PFSK-1 (cell line): ENCODE measurements at regions not wholly inside any gene's neighbourhood (a gene's known extent, or its start where the extent isn't known, plus 50 kb on each side); places are given as distances from the start of the nearest gene placed in this dataset.

ENCODE experiments used
- FOXP2 ChIP-seq: optimal IDR thresholded peaks from 2 replicates; pipeline ENCODE3; 2011; ENCODE audit warnings: borderline replicate concordance, control low read depth, inconsistent platforms; ENCODE audit not compliant: insufficient read depth; ENCODE audit errors: extremely low read length, extremely low read depth
- POLR2AphosphoS5 ChIP-seq: IDR thresholded peaks from 2 replicates; pipeline ENCODE4 v1.6.1; 2012; ENCODE audit warnings: low read depth, mild to moderate bottlenecking, control low read depth, low read length, moderate library complexity
- REST ChIP-seq, 2 experiments: IDR thresholded peaks; 2 replicates each; pipeline versions ENCODE4 v1.6.1 to v1.8.0; 2011 to 2012; ENCODE audit warnings: low read depth in 2 of 2, low read length in 2 of 2, control low read depth in 1 of 2, inconsistent platforms in 1 of 2, mild to moderate bottlenecking in 1 of 2, moderate library complexity in 1 of 2; ENCODE audit not compliant: insufficient read depth in 1 of 2
- SIN3A ChIP-seq: IDR thresholded peaks from 2 replicates; pipeline ENCODE4 v1.6.1; 2012; ENCODE audit warnings: mild to moderate bottlenecking, low read length, moderate library complexity, borderline replicate concordance; ENCODE audit not compliant: insufficient read depth
- TAF1 ChIP-seq: IDR thresholded peaks from 2 replicates; pipeline ENCODE4 v1.6.1; 2012; ENCODE audit warnings: low read length, control low read depth, borderline replicate concordance; ENCODE audit not compliant: insufficient read depth

- TF ChIP-seq FOXP2 (no peak), POLR2AphosphoS5 (no peak), TAF1 (no peak), SIN3A (no peak), REST (IDR thresholded peaks at IDR 0.05; ENCODE audit: insufficient read depth in 1 of 2, low read depth in 2 of 2, low read length in 2 of 2) (no peak)
Measured at GRCh38 chr18:8942021-8942908, 160.2 kb upstream of the NDUFV2 start.

- TF ChIP-seq TAF1 (no peak), SIN3A (no peak), FOXP2 (no peak), REST (IDR thresholded peaks at IDR 0.05; ENCODE audit: insufficient read depth in 1 of 2, low read depth in 2 of 2, low read length in 2 of 2) (no peak), POLR2AphosphoS5 (no peak)
Measured at GRCh38 chr18:8942909-8943545, 159.5 kb upstream of the NDUFV2 start.

GRCh38 chr18:8943900-8944870, 158.3 kb upstream of the NDUFV2 start:
- TF ChIP-seq SIN3A (no peak), FOXP2 (no peak), POLR2AphosphoS5 (no peak), REST (IDR thresholded peaks at IDR 0.05; ENCODE audit: insufficient read depth in 1 of 2, low read depth in 2 of 2, low read length in 2 of 2) (no peak), TAF1 (no peak)

GRCh38 chr18:8944871-8945245, 157.6 kb upstream of the NDUFV2 start:
- TF ChIP-seq POLR2AphosphoS5 (no peak), SIN3A (no peak), FOXP2 (no peak), REST (IDR thresholded peaks at IDR 0.05; ENCODE audit: insufficient read depth in 1 of 2, low read depth in 2 of 2, low read length in 2 of 2) (no peak), TAF1 (no peak)
